Thoracic aorta (tissue), 2 donors: ENCODE measurements at regions not wholly inside any gene's neighbourhood (a gene's known extent, or its start where the extent isn't known, plus 50 kb on each side); places are given as distances from the start of the nearest gene placed in this dataset.

Experiments
- ATAC-seq: fragments of 150-250 bp; one replicate; pipeline ENCODE4 v1.8.0; 2017; ENCODE audit warnings: low read depth; ENCODE audit not compliant: insufficient number of reproducible peaks, low FRiP score
- DNase-seq: peaks from one replicate; pipeline ENCODE4 v3.0.0-alpha.2; 2020; ENCODE audit warnings: low spot score
- H3K27ac ChIP-seq, 2 donors: fragments of 200-600 bp; sonication (generic); 1 replicate in 1 of 2; 2 replicates in 1 of 2; pipeline ENCODE4 v1.5.1; 2016; ENCODE audit warnings: mild to moderate bottlenecking in 2 of 2, moderate library complexity in 2 of 2
- H3K27me3 ChIP-seq: fragments of 200-600 bp; sonication (generic); replicated peaks from 2 replicates; pipeline ENCODE4 v1.6.0; 2016; ENCODE audit warnings: mild to moderate bottlenecking; ENCODE audit not compliant: insufficient read depth
- H3K36me3 ChIP-seq: fragments of 200-600 bp; sonication (generic); one replicate; pipeline ENCODE4 v1.5.1; 2016
- H3K4me1 ChIP-seq, 2 donors: fragments of 200-600 bp; sonication (generic); 1 replicate in 1 of 2; 2 replicates in 1 of 2; pipeline versions ENCODE4 v1.5.1 to v1.6.0; 2016; ENCODE audit warnings: low read depth in 2 of 2, mild to moderate bottlenecking in 1 of 2; ENCODE audit not compliant: control insufficient read depth in 1 of 2
- H3K4me3 ChIP-seq: fragments of 200-600 bp; sonication (generic); 2 replicates; pipeline ENCODE4 v1.5.1; 2016; ENCODE audit warnings: mild to moderate bottlenecking
- H3K9me3 ChIP-seq: fragments of 200-600 bp; sonication (generic); 2 replicates; pipeline ENCODE4 v1.5.1; 2016
- TF ChIP-seq, protein P1 (sequence below): fragments of 200-600 bp; sonication (generic); IDR thresholded peaks from one replicate; pipeline ENCODE4 v1.5.1; 2019; ENCODE audit warnings: antibody characterized with exemption

DNA sequence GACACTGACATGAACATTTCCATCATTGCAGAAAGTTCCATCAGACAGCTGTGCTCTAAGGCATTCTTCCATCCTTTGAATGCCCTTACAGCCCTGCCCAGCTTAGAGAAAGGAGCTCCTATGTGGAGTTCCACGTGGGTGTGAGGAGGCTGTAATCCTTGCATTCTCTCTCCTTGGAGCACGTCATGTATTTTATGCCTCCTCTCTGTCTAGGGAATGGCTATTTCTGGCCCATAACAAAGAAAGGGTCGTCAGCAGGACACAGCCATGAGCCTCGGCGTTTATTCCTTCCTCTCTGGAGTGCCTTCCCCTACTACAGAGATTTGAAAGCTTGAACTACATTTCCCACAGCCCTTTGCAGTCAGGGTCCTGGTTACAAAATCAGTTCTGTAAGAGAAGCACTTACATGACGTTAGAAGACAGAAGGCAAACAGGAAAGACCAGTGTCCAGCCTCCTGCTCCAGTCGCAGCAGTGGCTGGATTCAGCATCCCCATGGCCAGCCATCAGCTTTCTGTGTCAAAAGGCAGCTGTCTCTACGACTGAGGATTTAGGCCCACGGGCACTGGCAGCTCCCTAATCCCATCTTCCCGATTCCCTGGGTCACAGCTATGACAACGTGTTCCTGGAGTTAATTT lies 234.9 kb downstream of the TFCP2L1 start:
- no peaks in the 10 kb centered on the region for H3K27me3 ChIP-seq
- TF ChIP-seq, protein P1, sequence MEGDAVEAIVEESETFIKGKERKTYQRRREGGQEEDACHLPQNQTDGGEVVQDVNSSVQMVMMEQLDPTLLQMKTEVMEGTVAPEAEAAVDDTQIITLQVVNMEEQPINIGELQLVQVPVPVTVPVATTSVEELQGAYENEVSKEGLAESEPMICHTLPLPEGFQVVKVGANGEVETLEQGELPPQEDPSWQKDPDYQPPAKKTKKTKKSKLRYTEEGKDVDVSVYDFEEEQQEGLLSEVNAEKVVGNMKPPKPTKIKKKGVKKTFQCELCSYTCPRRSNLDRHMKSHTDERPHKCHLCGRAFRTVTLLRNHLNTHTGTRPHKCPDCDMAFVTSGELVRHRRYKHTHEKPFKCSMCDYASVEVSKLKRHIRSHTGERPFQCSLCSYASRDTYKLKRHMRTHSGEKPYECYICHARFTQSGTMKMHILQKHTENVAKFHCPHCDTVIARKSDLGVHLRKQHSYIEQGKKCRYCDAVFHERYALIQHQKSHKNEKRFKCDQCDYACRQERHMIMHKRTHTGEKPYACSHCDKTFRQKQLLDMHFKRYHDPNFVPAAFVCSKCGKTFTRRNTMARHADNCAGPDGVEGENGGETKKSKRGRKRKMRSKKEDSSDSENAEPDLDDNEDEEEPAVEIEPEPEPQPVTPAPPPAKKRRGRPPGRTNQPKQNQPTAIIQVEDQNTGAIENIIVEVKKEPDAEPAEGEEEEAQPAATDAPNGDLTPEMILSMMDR, result no peak
- no peaks in the 10 kb centered on the region for H3K36me3 ChIP-seq
- H3K4me3 ChIP-seq, result no peak overlapping the region
- ATAC-seq (no peak), DNase-seq (no peak)
- H3K4me1 ChIP-seq, result peaks cover 0 to 12% of the 10 kb centered on the region in 2 donors
- no peaks in the 10 kb centered on the region for H3K9me3 ChIP-seq
- no peak overlapping the region for H3K27ac ChIP-seq

DNA sequence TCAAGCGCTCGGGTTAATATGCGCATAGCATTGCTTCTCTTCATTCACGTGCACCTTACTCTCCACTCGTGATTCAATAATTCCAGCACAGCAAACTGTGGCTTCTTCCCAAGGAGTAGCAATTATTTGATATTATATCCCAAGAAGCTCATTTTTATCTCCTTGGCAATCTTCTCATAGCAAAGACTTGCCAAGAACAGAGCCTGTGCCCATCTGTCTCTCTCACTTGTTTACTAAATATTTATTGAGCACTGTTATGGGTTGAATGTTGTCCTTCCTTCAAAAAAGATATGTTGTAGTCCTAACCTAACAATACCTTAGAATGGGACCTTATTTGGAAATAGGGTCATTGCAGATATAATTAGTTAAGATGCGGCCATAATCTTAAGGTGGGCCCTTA lies 233.7 kb downstream of the TFCP2L1 start:
- ATAC-seq (no peak), DNase-seq (no peak)
- Histone ChIP-seq H3K4me3 (no peak overlapping the region), H3K9me3 (no peaks in the 10 kb centered on the region), H3K4me1 (peaks cover 0 to 12% of the 10 kb centered on the region in 2 donors), H3K27me3 (no peaks in the 10 kb centered on the region), H3K27ac (no peak overlapping the region), H3K36me3 (no peaks in the 10 kb centered on the region)
- TF ChIP-seq, protein P1, result no peak

DNA sequence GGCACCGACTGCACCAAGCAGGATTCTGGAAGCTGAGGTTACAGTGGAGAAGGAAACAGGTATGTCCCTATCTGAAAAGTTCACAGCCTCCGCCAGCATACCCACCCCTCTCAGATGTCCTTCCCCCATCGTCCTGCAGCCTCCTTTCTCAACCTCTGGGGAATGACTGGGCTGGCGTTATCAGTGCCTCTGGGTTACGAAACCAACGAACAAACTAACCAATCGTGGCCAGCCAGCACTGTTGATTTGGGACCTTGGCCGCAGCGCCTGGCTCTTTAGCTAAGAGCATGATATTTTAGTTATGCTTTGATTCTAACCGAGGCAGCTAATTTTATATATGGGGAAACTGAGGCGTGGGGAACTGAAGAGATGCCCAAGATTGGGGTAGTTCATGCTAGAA lies 233.0 kb downstream of the TFCP2L1 start:
- Histone ChIP-seq H3K4me1 (peaks cover 0 to 12% of the 10 kb centered on the region in 2 donors), H3K36me3 (no peaks in the 10 kb centered on the region), H3K27ac (no peak overlapping the region), H3K4me3 (no peak overlapping the region), H3K27me3 (no peaks in the 10 kb centered on the region), H3K9me3 (no peaks in the 10 kb centered on the region)
- TF ChIP-seq, protein P1, result no peak
- ATAC-seq (no peak), DNase-seq (no peak)

DNA sequence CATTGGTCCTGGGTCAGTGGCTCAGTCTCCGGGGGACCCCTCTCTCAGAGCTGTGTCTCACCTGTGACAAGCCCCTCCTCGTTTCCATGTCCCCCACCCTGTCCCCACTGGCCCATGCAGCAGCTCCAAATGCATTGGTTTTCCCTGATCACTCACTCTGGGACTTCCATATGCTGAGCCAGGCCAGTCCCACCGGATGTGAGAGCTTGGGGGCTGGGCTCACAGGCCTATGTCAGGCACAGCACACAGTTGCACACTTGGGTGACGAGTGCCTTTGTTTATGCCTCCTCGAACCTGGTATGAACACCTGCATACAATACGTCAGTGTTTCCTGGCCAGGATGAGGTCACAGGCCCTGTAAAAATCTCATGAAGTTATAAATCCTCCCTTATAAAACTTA lies 232.5 kb downstream of the TFCP2L1 start:
- H3K36me3 ChIP-seq, result no peaks in the 10 kb centered on the region
- no peak overlapping the region for H3K4me3 ChIP-seq
- DNase-seq, result no peak
- H3K27ac ChIP-seq, result no peak overlapping the region
- no peaks in the 10 kb centered on the region for H3K27me3 ChIP-seq
- TF ChIP-seq, protein P1, result no peak
- ATAC-seq, result no peak
- H3K9me3 ChIP-seq, result no peaks in the 10 kb centered on the region
- peaks cover 0 to 12% of the 10 kb centered on the region in 2 donors for H3K4me1 ChIP-seq

DNA sequence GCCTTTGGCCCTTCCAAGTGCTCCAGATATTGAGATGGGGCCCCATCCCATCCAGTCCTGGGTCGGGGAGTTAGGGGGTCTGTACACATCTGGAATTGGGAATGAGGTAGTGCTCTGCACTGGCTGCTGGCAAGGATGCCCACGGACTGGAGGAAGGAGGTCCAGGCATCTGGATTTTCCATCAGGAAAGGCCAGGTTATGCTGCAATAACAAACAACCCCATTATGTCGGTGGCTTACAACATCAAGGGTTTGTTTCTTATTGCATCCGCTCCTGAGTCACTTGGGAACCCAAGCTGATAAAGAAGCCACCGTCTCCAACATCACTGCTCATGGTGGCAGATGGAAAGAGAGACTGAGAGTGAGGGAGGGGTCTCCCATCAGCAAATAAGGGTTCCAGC lies 229.9 kb downstream of the TFCP2L1 start:
- DNase-seq, result no peak
- H3K27me3 ChIP-seq, result no peaks in the 10 kb centered on the region

More for the DNA sequence above, 229.9 kb downstream of the TFCP2L1 start:
- no peak for ATAC-seq
- H3K4me3 ChIP-seq, result no peak overlapping the region
- H3K4me1 ChIP-seq, result peaks cover 0 to 12% of the 10 kb centered on the region in 2 donors
- H3K36me3 ChIP-seq, result no peaks in the 10 kb centered on the region
- TF ChIP-seq, protein P1, result no peak
- H3K9me3 ChIP-seq, result no peaks in the 10 kb centered on the region
- no peak overlapping the region for H3K27ac ChIP-seq
